Activated CD4-positive, alpha-beta T cell treated with anti-CD3 and anti-CD28 coated beads for 48 hours (primary cell): ENCODE measurements at regions not wholly inside any gene's neighbourhood (a gene's known extent, or its start where the extent isn't known, plus 50 kb on each side); places are given as distances from the start of the nearest gene placed in this dataset.

Experiments used
- DNase-seq: peaks from one replicate; pipeline ENCODE4 v3.0.0-alpha.2; 2020

DNA sequence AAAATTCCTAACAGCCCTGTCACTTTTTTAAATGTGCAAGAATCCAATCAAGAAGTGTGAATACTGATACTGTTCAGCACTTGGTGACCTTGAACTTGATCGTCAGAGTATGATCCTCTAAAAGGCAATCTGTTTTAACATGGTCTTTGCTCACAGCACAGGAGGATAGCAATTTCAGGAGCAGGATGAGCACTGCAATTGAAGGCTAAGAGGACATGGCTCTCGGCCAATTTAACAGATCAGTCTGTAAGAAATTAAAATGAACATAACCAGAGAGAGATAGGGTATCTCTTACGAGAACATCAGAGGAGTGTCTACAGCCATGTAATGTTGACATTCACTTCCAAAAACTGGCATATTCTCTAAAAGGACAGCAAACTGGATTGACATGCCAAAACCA lies 243.1 kb downstream of the LTN1 start:
- no peak for DNase-seq

DNA sequence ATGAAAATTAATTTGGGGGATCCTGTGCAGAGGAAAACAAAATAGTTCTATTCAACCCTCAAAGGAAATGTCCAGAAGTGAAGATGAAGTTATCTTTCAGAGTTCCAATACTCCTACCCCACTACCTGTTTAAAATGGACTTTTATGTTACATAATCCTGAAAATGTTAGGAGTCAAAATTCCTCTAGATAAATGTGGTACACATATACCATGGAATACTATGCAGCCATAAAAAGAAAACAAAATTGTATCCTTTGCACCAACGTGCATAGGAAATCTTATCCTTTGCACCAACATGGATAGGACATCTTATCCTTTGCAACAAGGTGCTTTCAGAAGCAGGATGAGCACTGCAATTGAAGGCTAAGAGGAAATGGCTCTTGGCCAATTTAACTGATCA lies 245.2 kb downstream of the LTN1 start:
- no peak for DNase-seq

DNA sequence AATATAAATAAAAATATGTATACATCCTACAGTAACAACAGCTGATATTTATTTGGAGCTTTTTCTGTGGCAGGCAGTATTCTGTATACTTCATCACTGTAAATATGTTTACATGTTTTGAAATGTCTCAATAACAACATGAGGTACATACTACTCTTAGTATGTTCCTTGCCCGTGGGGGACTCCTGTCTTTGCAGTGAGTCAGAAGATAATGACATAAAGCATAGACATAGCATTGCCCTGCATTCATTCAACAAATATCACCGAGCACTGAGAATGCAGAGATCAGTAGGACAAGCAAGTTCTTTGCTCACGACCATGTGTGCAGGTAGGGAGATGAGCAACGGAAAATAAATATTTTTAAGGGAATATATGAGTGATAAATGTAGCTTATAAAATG lies 246.5 kb downstream of the LTN1 start:
- no peak for DNase-seq

DNA sequence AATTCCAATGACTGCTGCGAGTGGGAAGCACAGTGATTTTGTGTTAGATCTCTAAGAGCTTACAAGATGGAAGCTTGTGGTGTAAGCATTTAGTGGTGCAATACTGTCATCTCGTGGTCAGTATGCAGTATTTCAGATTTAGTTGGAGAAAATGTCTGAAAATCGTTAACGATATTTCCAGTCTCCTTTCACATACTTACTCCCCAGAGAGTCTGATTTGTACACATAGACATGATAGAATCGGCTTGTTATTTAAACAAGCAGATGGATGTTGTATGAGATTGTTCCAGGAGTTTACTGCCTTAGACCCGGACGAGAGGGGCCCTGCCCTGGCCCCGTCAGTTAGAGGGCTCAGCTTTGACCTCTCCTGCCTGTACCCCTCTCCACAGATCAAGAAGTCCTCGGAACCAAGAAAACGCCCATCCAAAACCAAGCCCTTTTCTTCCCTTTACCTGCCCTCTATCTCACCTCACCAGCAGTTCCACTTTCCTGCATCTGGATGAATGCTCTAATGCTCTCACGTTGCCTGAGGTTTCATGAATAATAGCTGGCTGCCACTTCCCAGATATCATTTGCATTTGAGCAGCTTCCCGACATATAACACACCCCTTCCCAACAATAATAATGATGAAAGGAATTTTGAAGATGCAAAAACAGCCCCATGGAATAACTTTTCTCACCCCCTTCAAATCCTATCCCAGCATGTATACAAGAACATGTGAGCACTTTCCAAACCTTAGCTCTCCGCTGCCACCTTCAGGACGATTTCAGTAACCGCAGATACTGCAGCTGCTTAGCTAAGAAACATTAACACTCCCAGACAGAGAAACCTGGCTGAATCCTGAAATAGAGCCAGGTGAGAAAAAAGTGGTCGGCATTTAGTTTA lies 247.3 kb downstream of the LTN1 start:
- DNase-seq: peak; percentile 79

DNA sequence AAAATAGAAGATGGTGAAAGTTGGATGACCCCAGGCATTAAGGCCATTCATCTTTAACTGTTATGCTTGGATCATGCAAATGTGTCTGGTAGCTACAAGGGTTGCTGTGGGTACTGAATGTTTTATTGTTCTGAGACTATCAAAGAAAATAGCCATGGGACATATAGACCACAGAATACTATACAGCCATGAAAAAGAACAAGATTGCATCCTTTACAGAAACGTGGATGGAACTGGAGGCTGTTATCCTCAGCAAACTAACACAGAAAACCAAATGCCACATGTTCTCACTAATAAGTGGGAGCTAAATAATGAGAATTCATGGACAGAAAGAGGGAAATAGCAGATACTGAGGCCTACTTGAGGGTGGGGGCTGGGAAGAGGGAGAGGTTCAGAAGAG lies 249.0 kb downstream of the LTN1 start:
- no peak for DNase-seq

DNA sequence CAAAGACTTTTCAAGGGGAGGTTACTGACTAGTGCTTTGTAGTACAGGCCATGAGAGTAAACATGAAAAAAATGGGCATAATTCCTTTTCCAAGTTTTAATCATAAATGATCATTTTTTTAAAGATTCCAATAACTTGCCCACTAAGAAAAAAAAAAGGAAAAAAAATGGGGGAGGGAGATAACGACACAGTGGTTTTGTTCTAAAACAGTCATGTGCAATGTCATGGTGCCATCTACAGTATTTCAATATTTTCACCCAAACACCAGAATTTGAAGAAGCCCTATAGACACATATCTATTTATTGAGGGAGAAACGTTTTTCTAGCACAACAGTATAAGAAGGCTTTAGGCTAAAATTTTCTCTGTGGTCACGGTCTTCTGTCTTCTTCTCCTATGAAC lies 250.2 kb downstream of the LTN1 start:
- DNase-seq: no peak

DNA sequence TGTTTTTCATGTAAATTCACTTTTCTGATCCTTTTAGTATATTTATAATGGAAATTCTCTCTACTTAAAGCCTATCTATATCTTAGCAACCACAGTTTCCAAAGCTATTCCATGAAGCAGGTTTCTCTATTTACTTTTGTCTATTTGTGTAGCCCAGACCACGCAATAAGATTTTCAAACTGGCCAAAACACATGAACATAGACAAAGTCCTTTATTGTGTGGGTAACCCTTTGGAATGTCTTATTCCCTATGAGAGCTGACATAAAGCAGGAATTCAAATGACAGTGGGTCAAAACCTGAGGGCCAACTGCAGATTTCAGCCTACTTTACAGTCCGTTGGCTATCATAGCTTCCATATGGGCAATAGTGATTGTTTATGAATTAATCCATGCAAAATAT lies 252.6 kb downstream of the LTN1 start:
- DNase-seq: no peak

DNA sequence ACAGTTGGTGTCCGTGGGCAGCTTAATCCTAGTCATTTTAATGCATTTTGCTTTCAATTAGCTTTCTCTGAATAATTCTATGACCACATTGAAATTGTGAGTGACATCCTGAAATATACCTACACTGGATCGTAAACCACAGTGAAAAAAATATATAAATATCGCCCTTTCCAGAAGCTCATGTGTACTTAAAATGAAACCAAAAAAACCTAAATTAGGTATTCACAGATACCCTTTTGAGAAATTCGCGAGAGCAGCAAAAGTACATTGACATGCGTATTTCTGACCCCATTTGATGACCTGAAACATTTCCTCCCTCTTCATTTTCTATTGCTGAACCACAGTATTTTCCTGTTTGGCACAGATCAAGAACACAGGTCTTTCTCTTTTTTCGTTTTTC lies 253.8 kb downstream of the LTN1 start:
- no peak for DNase-seq

DNA sequence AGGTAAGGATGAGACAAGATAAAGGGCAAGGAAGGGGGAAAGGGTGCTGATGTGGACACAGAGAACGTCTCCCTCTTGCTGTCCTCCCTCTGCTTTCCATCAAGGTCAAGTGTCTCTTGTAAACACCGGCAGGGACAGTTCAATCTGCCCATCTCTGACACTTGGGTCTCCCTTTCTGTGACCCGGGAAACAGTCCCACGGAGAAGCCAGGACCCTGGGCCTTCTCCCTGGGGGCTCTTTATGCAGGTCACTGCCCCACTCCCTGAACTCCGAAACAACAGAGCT lies 254.3 kb downstream of the LTN1 start:
- no peak for DNase-seq

DNA sequence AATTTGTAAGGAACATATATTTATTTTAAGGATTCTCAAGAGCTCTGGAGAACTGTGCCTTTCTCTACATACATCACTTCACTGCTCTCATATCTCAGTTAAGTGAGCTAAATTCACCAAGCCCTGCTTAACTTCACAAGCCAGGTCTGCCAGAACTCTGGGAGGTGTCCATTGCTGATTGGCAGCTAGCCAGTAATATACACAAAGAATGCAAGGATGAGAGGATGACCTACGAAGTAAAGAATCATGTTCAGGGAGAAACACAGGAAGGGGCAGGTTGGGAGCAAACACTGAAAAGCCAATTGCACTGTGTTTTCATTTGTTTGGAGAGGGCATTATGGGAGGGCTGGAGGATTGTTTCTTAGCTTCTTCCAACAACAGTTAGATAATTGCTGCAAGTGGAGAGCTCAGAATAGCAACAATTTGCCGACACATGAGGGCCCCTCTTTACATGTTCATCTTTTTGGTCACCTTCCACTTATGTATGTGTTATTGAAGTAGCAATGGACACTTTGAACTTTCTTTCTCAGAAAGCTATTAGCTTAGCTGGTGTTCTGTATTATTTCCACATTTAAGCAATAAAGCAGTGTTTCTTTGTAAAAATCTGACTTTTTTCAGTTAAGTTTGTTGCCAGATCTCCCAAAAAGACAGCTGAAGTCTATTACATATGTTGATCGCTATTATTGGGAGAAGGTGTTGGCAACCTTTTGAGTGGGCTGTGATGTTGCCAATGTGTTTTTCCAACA lies 254.8 kb downstream of the LTN1 start:
- no peak for DNase-seq

DNA sequence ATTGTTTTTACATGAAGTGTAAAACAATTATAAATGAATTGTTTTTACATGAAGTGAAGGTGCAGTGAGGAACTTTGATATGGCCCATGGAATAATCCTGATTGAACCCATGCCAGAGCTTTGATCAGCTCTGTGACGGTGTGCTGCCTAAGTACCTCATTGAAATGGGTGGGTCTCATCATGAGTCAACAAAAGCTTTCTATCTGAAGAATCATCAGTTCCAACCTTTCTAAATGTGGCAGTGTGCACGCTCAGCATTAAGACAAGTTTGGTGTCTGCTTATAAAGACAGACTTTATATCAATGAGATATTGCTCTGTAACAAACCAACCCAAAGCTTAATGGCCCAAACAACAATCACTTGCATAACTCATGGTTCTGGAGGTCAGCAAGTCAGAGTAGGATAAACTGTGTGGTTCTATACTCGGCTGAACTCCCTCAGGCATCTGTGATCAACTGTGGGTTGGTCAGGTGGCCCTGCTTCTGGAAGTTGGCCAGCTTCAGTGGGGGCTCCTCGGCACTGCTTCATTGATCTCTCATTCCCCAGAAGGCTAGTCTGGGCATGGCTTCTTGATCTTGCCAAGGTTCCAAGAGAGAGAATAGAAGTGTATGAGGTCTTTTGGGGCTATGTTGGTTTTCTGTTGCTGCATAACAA lies 258.0 kb downstream of the LTN1 start:
- DNase-seq: no peak

DNA sequence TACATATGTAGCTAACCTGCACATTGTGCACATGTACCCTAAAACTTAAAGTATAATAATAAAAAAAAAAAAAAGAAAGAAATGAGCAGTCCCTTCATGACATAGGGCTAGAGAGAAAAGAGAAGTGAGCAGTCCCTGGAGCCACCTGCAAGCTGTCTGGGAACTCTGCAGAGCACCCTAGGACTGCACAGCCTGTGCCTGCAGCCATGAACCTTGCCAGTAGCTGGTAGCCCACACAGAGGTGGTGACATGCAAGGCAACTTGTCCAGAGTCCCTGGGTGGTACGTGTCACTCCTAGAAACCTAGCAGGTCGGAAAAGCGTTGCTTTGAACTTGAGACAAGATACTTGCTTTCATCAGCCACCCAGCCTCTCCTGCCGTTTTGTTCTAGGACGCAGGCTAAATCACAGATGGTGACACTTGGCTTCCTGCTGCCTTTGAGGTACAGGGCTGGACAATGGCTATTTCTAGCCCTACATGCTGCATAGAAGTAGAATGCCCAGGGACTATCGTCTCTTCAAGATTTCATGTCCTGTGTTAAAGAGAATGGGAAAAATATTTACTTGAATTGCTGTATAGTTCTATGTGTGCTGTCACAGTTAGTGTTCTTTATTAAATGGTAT lies 260.9 kb downstream of the LTN1 start:
- no peak for DNase-seq

DNA sequence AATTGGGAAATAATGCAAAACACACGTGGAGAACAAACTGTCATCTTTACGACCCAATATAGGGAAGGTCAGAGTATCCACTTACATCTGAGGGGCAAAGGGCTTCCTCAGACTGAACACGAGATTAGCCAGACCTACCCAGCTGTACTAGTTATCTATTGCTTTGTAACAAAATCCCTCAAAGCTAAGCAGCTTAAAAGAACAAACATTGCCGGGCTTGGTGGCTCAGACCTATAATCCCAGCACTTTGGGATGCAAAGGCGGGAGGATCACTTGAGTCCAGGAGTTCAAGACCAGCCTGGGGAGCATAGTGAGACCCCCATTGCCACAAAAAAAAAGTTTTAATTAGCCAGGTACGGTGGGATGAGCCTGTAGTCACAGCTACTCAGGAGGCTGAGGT lies 262.8 kb downstream of the LTN1 start:
- no peak for DNase-seq

DNA sequence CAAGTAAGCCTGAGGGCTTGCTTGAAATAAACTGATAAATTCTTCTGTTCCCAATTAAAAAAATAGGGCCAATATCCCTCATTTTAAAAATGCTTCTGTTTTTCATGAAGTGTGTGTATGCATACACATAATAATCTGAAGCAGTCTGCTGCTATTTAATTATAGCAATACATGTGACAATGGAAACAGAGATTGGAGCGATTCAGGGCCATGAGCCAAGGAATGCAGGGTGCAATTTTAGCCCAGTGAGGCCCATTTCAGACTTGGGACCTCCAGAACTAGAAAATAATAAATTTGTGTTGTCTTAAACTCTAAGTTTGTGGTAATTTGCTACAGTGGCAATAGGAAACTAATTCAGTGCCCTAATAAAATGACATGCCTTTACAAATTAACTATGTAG lies 264.9 kb downstream of the LTN1 start:
- no peak for DNase-seq

DNA sequence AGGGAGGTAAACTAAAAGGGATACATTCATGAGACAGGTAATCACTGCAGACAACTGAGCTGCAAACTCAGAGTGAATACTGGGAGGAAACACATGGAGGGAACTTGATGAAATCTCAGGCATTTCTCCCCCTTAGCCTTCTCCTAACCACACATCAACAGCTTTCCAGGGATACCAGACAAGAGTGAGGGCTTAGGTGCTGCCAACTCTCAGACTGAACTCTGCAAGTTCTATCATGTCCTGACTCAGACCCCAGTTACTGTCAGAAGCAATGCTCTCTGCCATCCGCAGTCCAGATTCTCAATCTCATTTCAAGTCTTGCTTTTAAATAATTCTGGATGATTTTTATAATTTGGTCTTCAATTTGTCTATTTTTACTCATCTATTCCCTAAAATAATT lies 267.3 kb downstream of the LTN1 start:
- DNase-seq: no peak

DNA sequence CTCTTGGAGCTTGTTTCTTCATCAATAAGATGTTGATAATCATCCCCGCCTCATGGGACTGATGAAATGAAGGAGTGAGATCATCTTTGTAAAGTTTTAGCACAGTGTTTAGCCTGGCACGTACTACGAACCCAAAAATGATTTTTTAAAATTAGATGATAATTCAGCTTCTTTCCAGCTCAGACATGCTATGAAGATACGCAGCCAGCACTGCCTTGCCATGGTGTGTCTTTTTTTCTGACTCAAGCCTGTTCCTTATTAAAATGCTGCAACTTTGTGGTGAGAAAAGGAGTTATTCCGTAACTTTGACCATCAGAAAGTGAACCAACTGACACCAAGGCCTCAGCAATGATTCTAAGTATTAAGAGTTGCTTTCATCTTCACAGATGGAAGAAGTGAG lies 269.0 kb downstream of the LTN1 start:
- no peak for DNase-seq

DNA sequence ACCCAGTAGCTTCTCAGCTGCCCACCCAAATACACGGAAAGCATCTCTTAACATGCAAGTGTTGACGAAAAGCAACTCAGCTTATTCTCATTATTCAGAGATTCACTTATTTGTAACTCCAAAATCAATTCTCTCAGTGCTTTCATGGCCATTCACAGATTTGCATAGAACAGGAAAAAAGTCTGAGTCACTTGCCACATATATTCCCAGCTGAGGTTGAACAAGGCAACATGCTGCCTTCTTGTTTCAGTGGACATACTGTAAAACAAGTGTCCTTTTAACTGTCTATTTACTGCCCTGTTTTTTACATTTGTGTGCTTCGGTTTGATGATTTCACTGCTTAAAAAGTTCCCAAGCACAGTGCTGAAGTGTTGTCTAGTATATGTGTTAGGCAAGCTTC lies 273.0 kb downstream of the LTN1 start:
- DNase-seq: no peak

DNA sequence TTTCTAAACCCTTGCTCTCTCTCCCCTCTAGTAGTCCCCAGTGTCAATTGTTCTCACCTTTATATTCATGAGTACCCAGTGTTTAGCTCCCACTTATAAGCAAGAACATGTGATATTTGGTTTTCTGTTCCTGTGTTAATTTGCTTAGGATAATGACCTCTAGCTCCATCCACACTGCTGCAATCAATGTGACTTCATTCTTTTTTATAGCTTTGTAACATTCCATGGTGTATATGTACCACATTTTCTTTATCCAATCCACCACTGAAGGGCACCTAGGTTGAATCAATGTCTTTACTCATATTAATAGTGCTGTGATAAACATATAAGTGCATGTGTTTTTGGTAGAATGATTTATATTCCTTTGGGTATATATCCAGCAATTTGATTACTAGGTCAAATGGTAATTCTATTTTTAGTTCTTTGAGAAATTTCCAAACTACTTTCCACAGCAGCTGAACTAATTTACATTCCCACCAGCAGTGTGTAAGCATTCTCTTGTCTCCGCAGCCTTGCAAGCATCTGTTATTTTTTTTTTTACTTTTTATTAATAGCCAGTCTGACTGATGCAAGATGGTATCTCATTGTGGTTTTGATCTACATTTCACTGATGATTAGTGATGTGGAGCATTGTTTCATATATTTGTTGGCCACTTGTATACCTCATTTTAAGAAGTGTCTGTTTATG lies 277.8 kb downstream of the LTN1 start:
- no peak for DNase-seq

DNA sequence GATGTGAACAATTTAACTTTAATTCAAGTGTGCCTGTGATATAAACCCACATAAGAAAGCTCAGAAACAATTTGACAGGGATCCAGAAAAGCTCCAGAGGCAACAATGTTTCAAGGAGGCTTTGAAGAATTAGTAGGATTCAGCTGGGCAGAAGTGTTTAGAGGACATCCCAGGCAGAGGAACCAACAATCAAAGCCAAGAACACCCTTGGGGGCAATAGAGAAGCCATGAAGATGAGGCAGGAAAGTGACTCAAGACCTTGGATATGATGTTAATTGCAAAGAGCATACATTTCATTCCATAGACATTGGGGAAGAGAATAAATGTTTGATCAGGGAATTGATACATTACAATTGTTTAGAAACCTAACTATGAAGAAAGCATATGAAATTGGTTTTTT lies 280.3 kb downstream of the LTN1 start:
- no peak for DNase-seq

DNA sequence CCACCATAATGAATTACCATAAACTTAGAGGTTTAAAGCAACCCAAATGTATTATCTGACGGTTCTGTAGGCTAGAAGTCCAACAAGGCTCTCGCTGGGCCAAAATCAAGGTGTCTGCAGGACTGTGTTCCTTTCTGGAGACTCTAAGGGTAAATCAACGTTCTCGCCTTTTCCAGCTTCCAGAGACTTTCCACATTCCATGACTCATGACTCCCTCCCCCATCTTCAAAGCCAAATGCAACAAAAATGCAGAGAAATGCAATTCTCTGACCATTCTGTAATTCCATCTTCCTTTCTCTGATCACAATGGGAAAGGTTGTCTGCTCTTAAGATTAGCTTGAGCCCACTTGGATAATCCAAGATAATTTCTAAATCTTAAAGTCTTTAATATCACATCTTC lies 287.1 kb downstream of the LTN1 start:
- DNase-seq: no peak

DNA sequence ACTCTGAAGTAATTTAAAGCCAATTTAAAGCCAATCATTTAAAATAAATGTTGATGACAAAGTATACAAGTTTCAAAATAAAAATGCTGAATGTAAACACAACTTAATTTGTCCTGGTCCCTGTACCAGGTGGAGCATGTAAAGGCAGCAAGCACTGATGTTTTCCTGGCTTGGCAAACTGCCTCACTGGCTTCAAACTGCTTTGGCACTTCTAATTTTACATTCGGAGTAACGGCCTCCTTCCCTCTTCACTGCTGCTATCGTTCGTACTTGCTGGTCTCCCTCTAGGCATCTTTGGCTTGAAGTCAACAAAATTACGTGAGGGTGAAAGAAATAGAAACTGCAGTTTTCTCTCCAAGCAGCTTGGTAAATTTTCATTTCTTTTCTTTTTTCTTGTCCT lies 287.9 kb downstream of the LTN1 start:
- no peak for DNase-seq

DNA sequence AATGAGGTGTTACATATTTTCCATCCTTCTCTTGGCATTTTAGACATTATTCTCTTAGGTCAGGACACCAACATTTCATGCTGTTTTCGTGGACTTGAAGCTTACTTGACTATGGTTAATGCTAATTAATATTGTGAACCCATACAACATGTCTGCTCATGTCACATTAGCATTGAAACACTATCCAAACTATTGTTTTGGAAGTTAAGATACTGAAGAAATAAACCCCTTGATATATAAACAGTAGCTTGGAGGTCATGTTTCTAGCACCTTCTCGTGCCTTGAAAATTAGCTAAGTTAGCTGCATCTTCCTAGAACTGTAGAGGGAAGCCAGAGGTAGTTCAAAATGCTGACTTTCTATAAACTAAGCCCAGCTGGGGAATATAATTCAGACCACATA lies 288.8 kb downstream of the LTN1 start:
- DNase-seq: no peak

DNA sequence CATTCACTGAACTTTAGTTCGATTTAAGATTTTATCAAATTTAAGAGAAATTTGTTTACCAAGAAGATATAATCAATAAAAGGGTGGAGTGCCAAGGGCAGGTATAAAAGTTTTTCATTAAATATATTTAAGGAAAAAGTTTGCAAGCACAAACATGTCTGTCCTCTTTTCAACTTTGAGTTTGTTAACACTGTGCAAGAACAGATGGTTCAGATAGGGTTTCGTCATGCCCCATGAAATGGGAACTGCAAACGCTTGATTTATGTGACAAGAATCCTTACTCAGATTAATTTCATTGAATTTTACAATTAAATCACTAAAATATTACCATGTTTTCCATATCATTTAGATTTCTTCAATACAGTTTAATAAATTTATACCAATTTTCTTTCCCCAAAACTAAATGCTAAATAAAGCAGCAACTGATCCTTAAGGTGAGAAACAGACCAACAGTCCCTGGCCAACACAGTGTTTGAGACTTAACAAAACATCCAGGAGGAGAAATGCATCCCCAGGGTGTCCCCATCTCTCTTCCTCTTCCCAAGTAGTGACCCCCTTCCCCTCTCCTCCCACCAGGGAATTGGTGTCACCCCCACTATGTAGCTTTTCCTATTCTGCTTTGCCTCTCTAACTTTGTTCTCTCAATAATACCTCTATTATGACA lies 292.9 kb downstream of the LTN1 start:
- no peak for DNase-seq
